Mucosa of descending colon (tissue), 3 donors: ENCODE measurements at regions not wholly inside any gene's neighbourhood (a gene's known extent, or its start where the extent isn't known, plus 50 kb on each side); places are given as distances from the start of the nearest gene placed in this dataset.

Experiments
- ATAC-seq: fragments of 200-7000 bp; cut with Tn5 transposase; one replicate; pipeline ENCODE4 v1.9.1; 2020; ENCODE audit warnings: mild to moderate bottlenecking, moderate library complexity
- DNase-seq, 3 donors: peaks; one replicate each; pipeline ENCODE4 v3.0.0-alpha.2; 2020
- H3K36me3 ChIP-seq: fragments of 200-600 bp; one replicate; pipeline ENCODE4 v1.8.0; 2021; ENCODE audit warnings: low read depth, mild to moderate bottlenecking
- H3K4me1 ChIP-seq: fragments of 200-600 bp; one replicate; pipeline ENCODE4 v1.8.0; 2021; ENCODE audit warnings: low read depth, mild to moderate bottlenecking
- H3K4me3 ChIP-seq: fragments of 200-600 bp; one replicate; pipeline ENCODE4 v1.8.0; 2021; ENCODE audit warnings: mild to moderate bottlenecking
- H3K9me3 ChIP-seq: fragments of 200-600 bp; one replicate; pipeline ENCODE4 v1.8.0; 2021; ENCODE audit warnings: mild to moderate bottlenecking
- CTCF ChIP-seq: fragments of 200-600 bp; IDR thresholded peaks from one replicate; pipeline ENCODE4 v1.8.0; 2022; ENCODE audit warnings: antibody characterized with exemption, mild to moderate bottlenecking
- intact Hi-C, 2 donors: fragments of 100-400 bp; cut with DNase I in 1 of 2; cut with micrococcal nuclease in 1 of 2; formaldehyde crosslinking; loops; one replicate each; pipeline versions ENCODE4 v1.11.0 to v1.11.1; 2022; cut with DNase I, micrococcal nuclease
- donor health status: DM: no; HTN: no; CAD: no; lungs with moderate emphysema.
- donor health status: DM: no; HTN: no; CAD: no.
- donor health status: DM: no; HTN: yes; CAD: no.

GRCh38 chr2:228535396-228535795 is 353.9 kb upstream of the SPHKAP start:
- TF ChIP-seq CTCF, result no peak
- no peaks in the 10 kb centered on the region for H3K36me3 ChIP-seq
- H3K4me1 ChIP-seq, result no peaks in the 10 kb centered on the region

GRCh38 chr2:228533156-228533555 is 351.7 kb upstream of the SPHKAP start:
- no peaks in the 10 kb centered on the region for H3K4me1 ChIP-seq
- no peak for TF ChIP-seq CTCF
- H3K9me3 ChIP-seq, result peaks cover 31% of the 10 kb centered on the region
- intact Hi-C loops, result no loop called here
- H3K4me3 ChIP-seq, result no peak overlapping the region
- DNase-seq, result no peak
- ATAC-seq, result no peak
- H3K36me3 ChIP-seq, result no peaks in the 10 kb centered on the region

More at GRCh38 chr2:228535396-228535795, 353.9 kb upstream of the SPHKAP start:
- Histone ChIP-seq H3K9me3 (peaks cover 31% of the 10 kb centered on the region), H3K4me3 (no peak overlapping the region)
- intact Hi-C loops, result no loop called here
- DNase-seq (no peak), ATAC-seq (no peak)

- Histone ChIP-seq H3K4me3 (no peak overlapping the region), H3K4me1 (no peaks in the 10 kb centered on the region), H3K36me3 (no peaks in the 10 kb centered on the region), H3K9me3 (peaks cover 28% of the 10 kb centered on the region)
- DNase-seq (no peak), ATAC-seq (no peak)
- intact Hi-C loops, result no loop called here
- TF ChIP-seq CTCF, result no peak
These were observed 350.7 kb upstream of the SPHKAP start for GRCh38 chr2:228532233-228532632.

- no peak overlapping the region for H3K4me3 ChIP-seq
- no peaks in the 10 kb centered on the region for H3K36me3 ChIP-seq
- intact Hi-C loops, result no loop called here
- H3K4me1 ChIP-seq, result no peaks in the 10 kb centered on the region
- DNase-seq (no peak), ATAC-seq (no peak)
- no peak for TF ChIP-seq CTCF
- H3K9me3 ChIP-seq, result no peaks in the 10 kb centered on the region
These were observed 345.9 kb upstream of the SPHKAP start for GRCh38 chr2:228527197-228527881.

- no peaks in the 10 kb centered on the region for H3K36me3 ChIP-seq
- intact Hi-C loops, result no loop called here
- ATAC-seq (no peak), DNase-seq (no peak)
- TF ChIP-seq CTCF, result no peak
- H3K9me3 ChIP-seq, result no peaks in the 10 kb centered on the region
- no peaks in the 10 kb centered on the region for H3K4me1 ChIP-seq
- no peak overlapping the region for H3K4me3 ChIP-seq
These were observed 345.2 kb upstream of the SPHKAP start for GRCh38 chr2:228526687-228527086.

- H3K4me3 ChIP-seq, result no peak overlapping the region
- no peak for ATAC-seq
- no peak for TF ChIP-seq CTCF
- H3K36me3 ChIP-seq, result no peaks in the 10 kb centered on the region
- intact Hi-C loops, result no loop called here
- no peaks in the 10 kb centered on the region for H3K9me3 ChIP-seq
- no peaks in the 10 kb centered on the region for H3K4me1 ChIP-seq
- no peak for DNase-seq
These were observed 341.5 kb upstream of the SPHKAP start for GRCh38 chr2:228522977-228523376.
